ENCODE measurements at regions not wholly inside any gene's neighbourhood (a gene's known extent, or its start where the extent isn't known, plus 50 kb on each side); places are given as distances from the start of the nearest gene placed in this dataset.

GRCh38 chr5:91443761-91444467 lies 60.8 kb upstream of the ARRDC3 start:
- no peak for DNase-seq

GRCh38 chr5:91443023-91443422 lies 59.9 kb upstream of the ARRDC3 start:
- DNase-seq, result peak; percentile 13

GRCh38 chr5:91441082-91441481 lies 58.0 kb upstream of the ARRDC3 start:
- DNase-seq, result no peak

GRCh38 chr5:91438871-91439270 lies 55.8 kb upstream of the ARRDC3 start:
- no peak for DNase-seq

- DNase-seq, result no peak
Observed at GRCh38 chr5:91436241-91436640, 53.1 kb upstream of the ARRDC3 start.

DNA sequence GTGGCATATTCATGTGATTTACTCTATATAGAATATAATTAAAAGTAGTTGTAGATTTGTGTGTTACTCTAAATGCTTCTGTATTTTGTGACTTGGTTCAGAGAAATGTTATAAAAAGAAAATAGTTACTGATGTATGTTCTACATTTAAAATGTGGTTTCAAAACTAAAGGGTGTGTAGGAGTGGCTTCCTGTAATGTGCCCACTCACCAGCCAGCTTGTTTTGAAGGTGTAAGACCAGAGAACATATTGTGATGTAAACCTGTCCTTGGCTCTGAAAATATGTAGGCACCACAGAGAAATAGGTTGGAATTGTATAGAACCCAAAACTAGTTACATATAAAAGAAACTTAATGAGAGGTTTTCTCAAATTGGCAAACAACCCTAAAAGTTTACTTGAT lies 51.2 kb upstream of the ARRDC3 start:
- DNase-seq, result no peak

DNA sequence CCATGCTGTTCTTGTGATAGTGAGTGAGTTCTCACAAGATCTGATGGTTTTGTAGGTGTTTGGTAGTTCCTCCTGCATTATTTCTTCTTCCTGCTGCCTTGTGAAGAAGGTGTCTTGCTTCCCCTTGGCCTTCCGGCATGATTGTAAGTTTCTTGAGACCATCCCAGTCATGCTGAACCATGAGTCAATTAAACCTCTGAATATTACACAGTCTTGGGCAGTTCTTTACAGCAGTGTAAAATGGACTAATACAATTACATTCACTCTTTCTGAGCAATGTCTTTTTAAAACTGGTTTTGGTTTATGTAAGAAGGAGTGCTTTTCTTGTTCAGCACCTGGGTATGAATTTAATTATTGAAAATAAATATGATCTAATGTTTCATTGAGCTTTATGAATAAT lies 50.7 kb upstream of the ARRDC3 start:
- no peak for DNase-seq
